Activated CD4-positive, alpha-beta memory T cell treated with anti-CD3 and anti-CD28 coated beads, Interleukin-2, amount 10 ng/mL, durations not matched to agents 7 days and 5 days (primary cell): ENCODE measurements at regions not wholly inside any gene's neighbourhood (a gene's known extent, or its start where the extent isn't known, plus 50 kb on each side); places are given as distances from the start of the nearest gene placed in this dataset.

ENCODE experiments used
- CTCF ChIA-PET: fragments of 350-600 bp; sonication (Branson Sonifier 250); formaldehyde crosslinking; loops from one replicate; lab custom pipeline; 2021; ENCODE audit warnings: antibody characterized with exemption, inconsistent platforms; lab: Charles Lee
- POLR2A ChIA-PET: fragments of 350-600 bp; sonication (Branson Sonifier 250); formaldehyde crosslinking; loops from one replicate; lab custom pipeline; 2021; ENCODE audit warnings: antibody characterized with exemption; lab: Charles Lee
- DNase-seq: peaks from one replicate; pipeline ENCODE4 v3.0.0-alpha.2; 2020
- H3K27ac Mint-ChIP-seq: one replicate; pipeline ENCODE4 v1.8.0; 2021; ENCODE audit warnings: mild to moderate bottlenecking, mixed read lengths
- H3K27me3 Mint-ChIP-seq: one replicate; pipeline ENCODE4 v1.8.0; 2021; ENCODE audit warnings: mixed read lengths
- H3K36me3 Mint-ChIP-seq: one replicate; pipeline ENCODE4 v1.8.0; 2021; ENCODE audit warnings: low read depth, mixed read lengths
- H3K4me1 Mint-ChIP-seq: one replicate; pipeline ENCODE4 v1.8.0; 2021; ENCODE audit warnings: mixed read lengths
- H3K4me3 Mint-ChIP-seq: one replicate; pipeline ENCODE4 v1.8.0; 2021; ENCODE audit warnings: mild to moderate bottlenecking, mixed read lengths
- H3K9me3 Mint-ChIP-seq: one replicate; pipeline ENCODE4 v1.8.0; 2021; ENCODE audit warnings: mixed read lengths

DNA sequence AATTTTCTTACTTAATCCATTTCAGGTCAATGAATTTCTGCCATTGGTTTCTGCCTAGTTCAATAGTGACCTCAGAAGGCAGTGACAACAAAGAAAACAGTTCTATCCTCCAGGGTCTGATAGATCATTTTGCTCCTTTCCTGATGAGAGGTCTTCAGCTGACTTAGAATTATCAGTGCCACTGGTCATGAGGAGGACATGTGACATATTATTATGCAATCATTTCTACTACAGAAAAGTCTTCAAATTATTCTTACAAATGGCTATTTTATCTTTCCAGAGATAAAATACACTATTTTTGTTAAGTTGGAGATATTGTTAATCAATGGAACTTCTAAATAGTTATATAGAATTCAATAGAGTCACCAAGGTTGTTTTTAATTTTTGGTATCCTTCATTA lies 360.0 kb upstream of the GALNT5 start:
- Mint-ChIP-seq H3K27me3 (peaks cover 54% of the 10 kb centered on the region), H3K36me3 (no peaks in the 10 kb centered on the region), H3K27ac (no peak overlapping the region), H3K4me3 (no peak overlapping the region), H3K9me3 (peaks cover 3% of the 10 kb centered on the region), H3K4me1 (peaks cover 20% of the 10 kb centered on the region)
- CTCF ChIA-PET: no interaction called here
- POLR2A ChIA-PET: no interaction called here
- no peak for DNase-seq

DNA sequence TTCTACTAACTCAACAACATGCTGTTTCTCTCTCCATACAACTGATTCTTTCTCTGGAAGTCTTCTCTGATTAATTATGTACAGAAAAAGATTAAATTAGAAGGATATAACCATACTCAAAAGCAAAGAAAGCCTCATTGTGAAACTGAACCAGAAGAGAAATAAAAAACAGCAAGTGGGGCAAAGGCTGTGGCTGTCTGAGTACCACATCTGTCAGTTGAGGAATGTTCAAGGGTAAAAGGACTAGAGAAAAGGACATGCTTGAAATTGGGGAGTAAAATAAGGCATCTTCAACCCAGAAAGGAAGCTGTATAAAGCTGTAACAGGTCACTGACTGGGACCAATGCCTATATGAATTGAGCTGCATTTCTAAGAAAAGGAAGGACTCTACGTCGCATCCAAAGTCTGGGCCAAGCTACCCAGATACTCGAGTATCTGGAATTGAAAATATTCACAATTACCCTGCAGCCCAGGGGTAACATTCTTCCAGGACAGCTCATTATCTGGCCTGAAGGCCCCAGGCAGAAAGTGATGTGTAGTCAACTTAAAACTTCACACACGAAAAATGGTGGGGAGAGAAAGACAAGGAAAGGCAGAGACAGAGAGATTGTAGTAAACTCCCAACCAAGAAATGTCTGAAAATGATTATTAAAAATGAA lies 356.0 kb upstream of the GALNT5 start:
- no peak for DNase-seq
- Mint-ChIP-seq H3K27me3 (peaks cover 43% of the 10 kb centered on the region), H3K27ac (no peak overlapping the region), H3K4me3 (no peak overlapping the region), H3K36me3 (no peaks in the 10 kb centered on the region), H3K9me3 (peaks cover 3% of the 10 kb centered on the region), H3K4me1 (peaks cover 3% of the 10 kb centered on the region)
- ChIA-PET POLR2A (no interaction called here), CTCF (no interaction called here)

DNA sequence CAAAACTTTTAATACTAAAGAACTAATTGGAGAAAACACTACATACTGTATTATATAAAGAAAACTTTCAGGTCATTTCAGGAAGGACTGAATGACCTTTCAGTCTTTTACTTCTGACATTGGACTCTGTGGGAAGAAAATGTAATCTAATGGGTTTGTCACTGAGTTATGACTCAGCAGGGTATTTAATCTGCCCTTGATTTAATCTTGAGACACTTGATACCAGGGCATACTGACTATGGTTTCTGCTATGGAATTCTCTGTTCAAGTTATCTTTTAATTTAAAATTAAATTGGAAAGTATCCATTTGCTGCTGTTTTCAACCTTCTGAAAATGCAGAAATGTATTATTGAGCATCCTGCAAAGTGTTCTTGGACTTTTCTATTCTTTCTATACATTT lies 354.2 kb upstream of the GALNT5 start:
- Mint-ChIP-seq H3K4me1 (no peaks in the 10 kb centered on the region), H3K36me3 (no peaks in the 10 kb centered on the region), H3K4me3 (no peak overlapping the region), H3K27ac (no peak overlapping the region), H3K9me3 (no peaks in the 10 kb centered on the region), H3K27me3 (peaks cover 34% of the 10 kb centered on the region)
- no peak for DNase-seq
- CTCF ChIA-PET: no interaction called here
- POLR2A ChIA-PET: no interaction called here

DNA sequence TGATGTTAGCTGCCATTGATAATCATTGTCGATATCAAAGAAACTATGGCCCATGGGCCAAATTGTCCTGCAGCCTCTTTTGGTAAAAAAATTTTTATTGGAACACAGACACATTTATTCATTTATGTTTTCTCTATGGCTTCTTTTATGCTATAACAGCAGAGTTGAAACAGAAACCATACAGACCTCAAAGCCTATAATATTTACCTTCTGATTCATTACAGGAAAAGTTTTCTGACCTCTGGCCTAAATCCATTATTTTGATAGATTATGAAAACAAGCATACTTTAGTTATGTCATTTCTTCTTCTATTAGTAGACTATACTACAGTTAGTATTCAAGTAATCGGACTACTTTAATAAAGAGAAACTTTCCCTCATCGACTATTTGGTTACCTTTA lies 349.7 kb upstream of the GALNT5 start:
- Mint-ChIP-seq H3K27me3 (peaks cover 12% of the 10 kb centered on the region), H3K9me3 (no peaks in the 10 kb centered on the region), H3K27ac (no peak overlapping the region), H3K4me1 (peaks cover 5% of the 10 kb centered on the region), H3K4me3 (no peak overlapping the region), H3K36me3 (no peaks in the 10 kb centered on the region)
- no peak for DNase-seq
- ChIA-PET POLR2A (no interaction called here), CTCF (no interaction called here)

DNA sequence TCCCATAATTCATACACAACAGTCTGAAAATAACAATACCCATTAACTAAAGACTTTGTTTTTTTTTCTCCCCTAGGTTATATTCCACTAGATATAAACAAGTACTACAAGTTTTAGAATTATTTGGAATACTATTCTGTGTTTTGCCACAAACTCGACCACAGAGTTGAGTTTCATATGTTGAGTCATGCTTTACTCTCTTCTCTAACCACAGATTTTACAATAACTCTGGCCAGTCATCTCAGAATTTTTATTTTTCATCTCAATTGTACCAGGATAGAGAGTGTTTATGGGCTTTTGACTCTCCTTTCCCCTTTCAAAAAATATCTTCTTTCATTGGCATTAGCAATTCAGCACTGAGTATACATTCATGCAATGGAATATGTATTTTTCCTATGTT lies 348.7 kb upstream of the GALNT5 start:
- ChIA-PET CTCF (no interaction called here), POLR2A (no interaction called here)
- Mint-ChIP-seq H3K9me3 (no peaks in the 10 kb centered on the region), H3K4me1 (peaks cover 5% of the 10 kb centered on the region), H3K27ac (no peak overlapping the region), H3K36me3 (no peaks in the 10 kb centered on the region), H3K27me3 (peaks cover 10% of the 10 kb centered on the region), H3K4me3 (no peak overlapping the region)
- no peak for DNase-seq

DNA sequence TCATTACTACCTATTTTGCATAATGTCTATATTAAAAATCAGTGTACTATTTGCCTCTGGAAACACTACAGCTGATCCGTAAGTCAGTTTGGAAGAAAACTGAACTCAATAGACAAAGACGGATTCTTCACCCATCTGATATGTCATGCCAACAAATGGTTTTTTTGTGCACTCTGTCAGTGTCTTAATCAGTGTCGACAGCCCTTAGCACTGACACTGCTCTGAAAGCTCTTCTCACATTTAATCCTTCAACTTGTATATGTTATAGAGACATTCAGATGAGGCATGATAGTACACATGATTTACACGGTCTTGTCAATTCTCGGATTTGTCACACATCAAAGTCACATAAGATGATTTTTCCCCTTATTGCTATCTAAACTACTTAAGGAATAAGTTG lies 347.5 kb upstream of the GALNT5 start:
- peaks cover 3% of the 10 kb centered on the region for H3K27me3 Mint-ChIP-seq
- H3K4me3 Mint-ChIP-seq: no peak overlapping the region
- H3K4me1 Mint-ChIP-seq: peaks cover 5% of the 10 kb centered on the region
- ChIA-PET POLR2A (no interaction called here), CTCF (no interaction called here)
- no peaks in the 10 kb centered on the region for H3K36me3 Mint-ChIP-seq
- H3K9me3 Mint-ChIP-seq: no peaks in the 10 kb centered on the region
- H3K27ac Mint-ChIP-seq: no peak overlapping the region
- no peak for DNase-seq

DNA sequence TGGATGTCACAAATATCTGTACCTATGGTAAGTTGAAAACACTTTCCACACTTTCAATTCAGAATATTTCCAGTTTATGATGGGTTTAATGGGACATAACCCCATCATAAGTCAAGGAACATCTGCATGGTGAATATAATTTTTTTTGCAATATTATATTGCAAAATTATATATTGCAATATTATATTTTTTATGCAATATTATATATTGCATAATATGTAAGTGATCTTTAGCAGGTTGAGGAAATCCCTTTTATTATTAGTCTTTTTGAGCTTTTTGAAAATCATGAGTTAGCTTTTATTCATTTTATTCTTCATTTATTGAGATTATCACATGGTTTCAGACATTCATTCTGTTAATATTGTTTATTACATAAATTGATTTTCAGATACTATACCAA lies 342.2 kb upstream of the GALNT5 start:
- no peak for DNase-seq
- no peaks in the 10 kb centered on the region for H3K4me1 Mint-ChIP-seq
- H3K27ac Mint-ChIP-seq: no peak overlapping the region
- no peaks in the 10 kb centered on the region for H3K9me3 Mint-ChIP-seq
- ChIA-PET CTCF (no interaction called here), POLR2A (no interaction called here)
- H3K36me3 Mint-ChIP-seq: no peaks in the 10 kb centered on the region
- peaks cover 6% of the 10 kb centered on the region for H3K27me3 Mint-ChIP-seq
- no peak overlapping the region for H3K4me3 Mint-ChIP-seq

DNA sequence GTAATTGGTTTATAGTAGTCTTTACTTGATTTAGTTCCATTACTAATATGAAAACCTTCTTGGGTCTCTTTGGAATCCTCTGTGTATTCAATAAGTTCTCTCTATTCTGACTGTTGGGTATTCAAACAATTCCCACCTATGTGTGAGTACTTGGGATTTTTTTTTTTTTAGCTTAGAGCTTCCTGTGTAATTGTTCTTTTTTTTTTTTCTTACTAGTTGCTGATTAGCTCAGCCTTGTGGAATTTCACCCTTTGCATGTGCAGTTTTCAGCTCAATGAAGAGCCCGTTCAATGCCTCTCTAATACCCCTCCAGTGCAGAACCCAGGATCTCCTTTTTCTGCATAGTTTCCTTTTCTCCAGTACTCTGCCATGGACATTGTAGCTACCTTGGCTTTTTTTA lies 339.1 kb upstream of the GALNT5 start:
- no peak for DNase-seq
- ChIA-PET POLR2A (no interaction called here), CTCF (no interaction called here)
- H3K36me3 Mint-ChIP-seq: no peaks in the 10 kb centered on the region
- no peak overlapping the region for H3K4me3 Mint-ChIP-seq
- H3K4me1 Mint-ChIP-seq: no peaks in the 10 kb centered on the region
- no peak overlapping the region for H3K27ac Mint-ChIP-seq
- H3K27me3 Mint-ChIP-seq: peaks cover 4% of the 10 kb centered on the region
- H3K9me3 Mint-ChIP-seq: no peaks in the 10 kb centered on the region

DNA sequence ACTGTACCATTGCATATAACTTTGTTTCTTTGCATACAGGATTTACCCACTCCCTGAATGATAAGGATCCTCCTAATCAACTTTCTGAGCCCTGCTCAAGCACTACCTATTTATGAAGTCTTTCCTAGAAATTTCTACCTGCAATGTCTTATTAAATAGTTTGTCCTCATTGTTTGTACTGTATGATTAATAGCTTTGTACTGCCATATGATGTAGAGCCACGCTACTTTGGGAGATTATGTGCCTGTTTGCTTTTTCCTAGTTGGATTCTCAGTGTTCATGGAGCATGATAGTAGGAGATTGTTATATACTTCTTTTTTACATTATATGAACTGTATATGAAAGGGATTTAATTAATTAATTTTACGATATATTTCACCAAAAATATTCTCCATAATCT lies 327.1 kb upstream of the GALNT5 start:
- CTCF ChIA-PET: interaction anchor here (0.6 kb wide), 1 partner anchor 774 kb away, joined by 3 read pairs; no protein-coding TSS in a partner anchor

DNA sequence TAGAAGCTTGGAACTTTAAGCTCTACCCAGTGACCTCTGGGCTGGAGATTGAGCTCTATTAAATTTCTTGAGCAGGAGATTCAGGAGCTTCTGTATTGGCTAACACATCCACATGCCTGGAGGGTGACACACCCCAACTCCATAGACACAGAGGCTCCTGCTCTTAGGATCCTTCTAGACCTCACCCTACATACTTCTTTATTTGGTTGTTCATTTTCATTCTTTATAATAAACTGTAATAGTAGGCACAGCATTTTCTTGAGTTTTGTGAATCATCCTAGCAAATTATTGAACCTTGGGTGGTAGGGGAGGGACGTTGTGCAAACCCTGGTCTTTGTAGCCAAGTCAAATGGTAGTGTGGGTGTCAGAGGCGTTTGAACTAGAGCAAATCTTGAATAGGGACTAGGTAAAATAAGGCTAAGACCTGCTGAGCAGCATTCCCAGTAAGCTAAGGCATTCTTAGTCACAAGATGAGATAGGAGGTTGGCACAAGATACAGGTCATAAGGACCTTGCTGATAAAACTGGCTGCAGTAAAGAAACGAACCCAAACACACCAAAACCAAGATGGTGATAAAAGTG lies 323.8 kb upstream of the GALNT5 start:
- H3K4me1 Mint-ChIP-seq: no peaks in the 10 kb centered on the region
- H3K9me3 Mint-ChIP-seq: no peaks in the 10 kb centered on the region
- H3K27me3 Mint-ChIP-seq: no peaks in the 10 kb centered on the region
- no peak overlapping the region for H3K4me3 Mint-ChIP-seq
- H3K27ac Mint-ChIP-seq: no peak overlapping the region
- no peak for DNase-seq
- ChIA-PET CTCF (no interaction called here), POLR2A (no interaction called here)
- H3K36me3 Mint-ChIP-seq: no peaks in the 10 kb centered on the region

More for the DNA sequence above, 327.1 kb upstream of the GALNT5 start:
- POLR2A ChIA-PET: no interaction called here
- Mint-ChIP-seq H3K9me3 (peaks cover 3% of the 10 kb centered on the region), H3K36me3 (no peaks in the 10 kb centered on the region), H3K4me3 (no peak overlapping the region), H3K4me1 (no peaks in the 10 kb centered on the region), H3K27ac (no peak overlapping the region), H3K27me3 (no peaks in the 10 kb centered on the region)
- no peak for DNase-seq

DNA sequence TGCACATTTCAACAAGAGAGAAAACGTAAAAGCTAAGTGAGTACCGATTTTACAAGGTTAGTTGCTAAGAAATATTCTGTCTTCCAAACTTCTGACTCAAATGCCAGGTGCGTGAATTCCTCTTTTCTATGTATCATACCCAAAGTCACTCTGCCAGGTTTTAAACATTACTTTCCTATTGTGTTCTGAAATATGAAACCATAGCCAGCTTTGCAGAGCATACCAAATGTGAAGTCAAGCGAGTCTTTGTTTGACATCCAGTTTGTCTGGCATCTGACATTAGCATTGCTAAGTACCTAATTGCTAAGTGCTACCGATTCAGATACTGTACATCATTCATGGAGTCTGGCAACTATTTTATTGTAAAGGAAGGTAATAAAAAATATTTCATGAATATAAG lies 321.9 kb upstream of the GALNT5 start:
- no peak overlapping the region for H3K27ac Mint-ChIP-seq
- H3K4me3 Mint-ChIP-seq: no peak overlapping the region
- no peak for DNase-seq
- no peaks in the 10 kb centered on the region for H3K4me1 Mint-ChIP-seq
- H3K27me3 Mint-ChIP-seq: no peaks in the 10 kb centered on the region
- ChIA-PET CTCF (no interaction called here), POLR2A (no interaction called here)
- H3K36me3 Mint-ChIP-seq: no peaks in the 10 kb centered on the region
- no peaks in the 10 kb centered on the region for H3K9me3 Mint-ChIP-seq

DNA sequence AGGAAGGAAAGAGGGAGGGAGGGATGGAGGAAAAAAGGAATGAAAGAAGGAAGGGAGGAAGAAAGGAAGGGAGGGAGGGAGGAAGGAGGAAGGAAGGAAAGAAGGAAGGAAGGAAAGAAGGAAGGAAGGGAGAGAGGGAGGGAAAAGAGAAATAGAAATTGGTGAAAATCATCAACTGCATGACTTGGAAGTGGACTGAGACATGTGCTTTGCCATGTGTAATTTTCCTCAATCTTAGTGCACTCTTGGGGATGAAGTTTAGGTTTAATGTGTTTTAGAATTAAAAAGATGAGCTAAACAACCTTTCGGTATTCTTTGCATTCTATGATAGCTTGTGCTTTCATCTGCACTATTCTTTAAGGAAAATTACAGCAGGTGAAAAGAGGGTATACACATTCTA lies 320.1 kb upstream of the GALNT5 start:
- H3K36me3 Mint-ChIP-seq: no peaks in the 10 kb centered on the region
- H3K27me3 Mint-ChIP-seq: no peaks in the 10 kb centered on the region
- DNase-seq: no peak
- POLR2A ChIA-PET: no interaction called here
- no peak overlapping the region for H3K4me3 Mint-ChIP-seq
- CTCF ChIA-PET: no interaction called here
- no peak overlapping the region for H3K27ac Mint-ChIP-seq
- no peaks in the 10 kb centered on the region for H3K9me3 Mint-ChIP-seq
- no peaks in the 10 kb centered on the region for H3K4me1 Mint-ChIP-seq

DNA sequence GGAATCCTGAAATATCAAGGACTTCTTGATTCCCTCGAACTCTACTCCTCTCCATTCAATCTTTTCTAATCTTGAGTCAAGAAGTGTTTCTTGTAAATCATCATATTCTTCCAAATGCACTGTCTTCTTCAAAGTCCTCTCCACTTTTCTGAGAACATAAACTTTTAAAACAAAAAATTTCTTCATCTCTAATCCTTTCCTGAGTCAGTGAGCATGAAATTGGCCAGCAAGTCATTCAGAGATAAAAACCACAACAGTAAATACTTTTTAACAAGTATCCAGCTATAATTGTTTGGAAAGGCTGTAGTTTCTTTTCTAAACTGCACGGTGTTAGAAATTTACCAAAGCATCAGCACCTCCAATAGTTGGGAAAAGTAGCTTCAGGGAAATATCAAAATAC lies 312.6 kb upstream of the GALNT5 start:
- no peak for DNase-seq
- H3K36me3 Mint-ChIP-seq: no peaks in the 10 kb centered on the region
- ChIA-PET CTCF (no interaction called here), POLR2A (no interaction called here)
- no peak overlapping the region for H3K27ac Mint-ChIP-seq
- H3K27me3 Mint-ChIP-seq: no peaks in the 10 kb centered on the region
- H3K4me3 Mint-ChIP-seq: no peak overlapping the region
- H3K9me3 Mint-ChIP-seq: no peaks in the 10 kb centered on the region
- H3K4me1 Mint-ChIP-seq: no peaks in the 10 kb centered on the region

DNA sequence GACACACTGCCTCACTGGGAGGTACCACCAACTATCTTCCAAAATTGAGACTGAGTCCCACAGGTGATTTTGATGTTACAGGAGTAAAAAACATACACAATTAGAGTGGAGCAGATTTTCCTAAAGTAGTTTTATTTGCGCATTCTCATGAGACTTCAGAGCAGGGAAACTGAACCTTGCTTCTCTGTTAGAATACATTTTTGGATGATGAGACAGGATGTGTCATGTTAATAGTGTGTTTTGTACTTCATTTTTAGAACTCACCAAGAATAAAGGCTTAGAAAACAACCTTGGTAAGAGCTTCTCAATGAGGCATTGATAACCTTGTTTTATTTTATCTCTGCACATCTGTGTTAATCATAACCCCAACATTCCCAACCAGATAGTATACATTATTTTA lies 310.2 kb upstream of the GALNT5 start:
- Mint-ChIP-seq H3K9me3 (no peaks in the 10 kb centered on the region), H3K36me3 (no peaks in the 10 kb centered on the region), H3K4me3 (no peak overlapping the region), H3K27ac (no peak overlapping the region), H3K27me3 (no peaks in the 10 kb centered on the region), H3K4me1 (no peaks in the 10 kb centered on the region)
- ChIA-PET POLR2A (no interaction called here), CTCF (no interaction called here)
- DNase-seq: no peak
